HG03460 (cell line): ENCODE measurements at regions not wholly inside any gene's neighbourhood (a gene's known extent, or its start where the extent isn't known, plus 50 kb on each side); places are given as distances from the start of the nearest gene placed in this dataset.
"Not testable (repeated sequence)": the region's sequence is repeated elsewhere in the genome, so short reads cannot be mapped to it uniquely, and the experiment has no call there.

ENCODE experiments used
- ATAC-seq: cut with Tn5 transposase; IDR thresholded peaks from one replicate; pipeline ENCODE4 v1.9.1; 2021; ENCODE audit not compliant: unreplicated experiment

DNA sequence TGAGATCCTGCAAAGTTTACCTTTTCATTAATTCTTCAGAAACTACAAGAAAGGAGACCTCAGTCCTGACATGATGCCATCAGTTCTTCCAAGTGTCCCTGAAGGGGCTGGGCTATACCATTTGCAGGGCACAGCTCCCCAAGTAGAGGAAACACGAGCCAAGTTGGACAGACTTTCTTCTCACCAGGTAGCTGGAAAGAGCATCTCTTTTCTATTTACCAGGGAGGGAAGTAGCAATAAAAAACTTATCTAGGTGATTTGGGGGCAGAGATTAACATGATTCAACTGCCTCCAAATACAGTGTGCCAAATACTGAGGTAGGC lies 103.9 kb upstream of the KCND3 start:
- ATAC-seq, result no peak

DNA sequence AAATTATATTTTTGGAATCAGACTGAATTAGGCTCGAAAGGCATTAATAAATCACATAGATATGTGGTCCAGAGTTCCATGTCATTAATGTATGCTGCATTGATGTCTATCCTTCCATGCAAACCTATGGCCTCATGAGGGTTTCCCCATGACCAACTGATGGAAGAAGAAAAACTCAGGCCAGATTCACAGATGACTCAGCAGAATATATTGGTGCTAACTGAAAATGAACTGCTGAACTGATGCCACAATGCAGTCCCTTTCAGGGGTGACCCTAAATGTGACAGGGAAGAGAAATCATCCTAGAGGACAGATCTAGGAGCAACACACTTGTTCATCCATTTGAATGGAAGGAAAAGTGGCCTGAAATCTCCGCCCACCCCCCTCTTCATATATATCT lies 110.5 kb upstream of the KCND3 start:
- no peak for ATAC-seq

DNA sequence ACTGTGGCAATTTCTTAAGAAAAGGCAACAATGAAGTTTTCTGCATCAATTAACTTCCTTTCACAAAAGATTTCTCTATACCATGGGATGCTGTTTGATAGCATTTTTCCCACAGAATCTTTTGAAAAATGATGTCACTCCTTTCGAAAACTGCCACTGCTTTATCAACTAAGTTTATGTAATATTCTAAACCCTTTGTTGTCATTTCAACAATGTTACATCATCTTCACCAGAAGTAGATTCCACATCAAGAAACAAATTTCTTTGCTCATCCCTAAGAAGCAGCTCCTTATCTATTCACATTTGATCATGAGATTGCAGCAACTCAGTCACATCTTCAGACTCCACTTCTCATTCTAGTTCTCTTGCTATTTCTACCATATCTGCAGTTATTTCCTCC lies 116.1 kb upstream of the KCND3 start:
- no peak for ATAC-seq

DNA sequence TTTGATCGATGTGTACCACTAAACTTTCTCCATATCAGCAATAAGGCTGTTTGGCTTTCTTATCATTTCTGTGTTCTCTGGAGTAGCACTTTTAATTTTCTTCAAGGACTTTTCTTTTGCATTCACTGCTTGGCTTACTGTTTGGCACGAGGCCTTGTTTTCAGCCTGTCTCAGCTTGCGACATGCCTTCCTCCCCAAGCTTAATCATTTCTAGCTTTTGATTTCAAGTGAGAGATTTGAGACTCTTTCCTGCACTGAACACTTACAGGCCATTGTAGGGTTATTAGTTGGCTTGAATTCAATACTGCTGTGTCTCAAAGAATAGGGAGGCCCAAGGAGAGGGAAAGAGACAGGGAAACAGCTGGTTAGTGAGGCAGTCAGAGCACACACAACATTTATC lies 120.6 kb upstream of the KCND3 start:
- no peak for ATAC-seq

DNA sequence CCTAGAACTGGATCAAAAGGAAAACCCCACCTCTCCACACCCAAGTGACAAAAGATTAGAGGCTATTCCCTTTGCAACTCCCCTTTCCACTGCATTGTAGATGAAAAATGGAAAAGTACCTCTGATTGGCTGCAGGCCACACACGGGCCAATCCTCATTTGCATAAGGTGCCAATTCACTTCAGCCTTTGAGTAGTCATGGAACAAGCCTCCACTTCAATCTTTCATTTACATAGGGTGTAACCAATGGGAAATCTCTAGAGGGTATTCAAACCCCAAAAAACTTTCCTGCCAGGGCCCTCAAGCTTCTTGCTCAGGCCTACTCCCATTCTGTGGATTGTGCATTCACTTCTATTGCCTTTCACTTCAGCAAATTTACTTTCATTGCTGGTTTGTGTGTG lies 122.3 kb upstream of the KCND3 start:
- ATAC-seq, result no peak

DNA sequence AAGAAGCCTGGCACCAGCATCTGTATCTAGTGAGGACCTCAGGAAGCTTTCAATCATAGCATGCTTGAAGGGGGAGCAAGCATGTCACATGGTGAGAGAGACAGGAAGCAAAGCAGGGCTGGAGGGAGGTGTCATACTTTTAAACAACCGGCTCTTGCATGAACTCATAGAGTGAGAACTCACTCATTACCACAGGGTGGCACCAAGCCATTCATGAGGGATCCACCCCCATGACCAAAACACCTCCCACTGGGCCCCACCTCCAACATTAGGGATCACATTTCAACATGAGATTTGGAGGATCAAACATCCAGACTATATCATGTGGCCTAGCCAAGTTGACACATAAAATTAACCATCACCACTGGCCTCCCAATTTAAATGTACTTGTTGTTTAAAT lies 125.1 kb upstream of the KCND3 start:
- no peak for ATAC-seq

DNA sequence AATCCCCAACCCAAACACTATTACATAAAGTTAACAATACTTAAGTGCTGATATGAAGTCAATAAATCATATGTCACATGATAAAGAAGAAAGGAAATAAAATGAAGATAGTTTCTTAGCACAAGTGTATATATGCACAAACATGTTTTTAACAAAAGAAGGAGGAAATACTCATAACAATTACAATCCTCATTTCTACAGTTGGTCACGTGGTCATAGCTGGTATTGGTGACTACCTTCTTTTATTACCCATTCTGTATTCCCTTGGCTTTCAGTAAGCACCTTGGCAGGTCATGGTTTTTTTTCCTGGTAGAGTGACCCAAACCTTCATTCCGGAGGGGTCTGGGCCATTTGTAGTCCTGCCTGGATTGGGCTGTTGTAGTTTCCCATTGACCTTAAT lies 137.1 kb upstream of the KCND3 start:
- ATAC-seq, result no peak

DNA sequence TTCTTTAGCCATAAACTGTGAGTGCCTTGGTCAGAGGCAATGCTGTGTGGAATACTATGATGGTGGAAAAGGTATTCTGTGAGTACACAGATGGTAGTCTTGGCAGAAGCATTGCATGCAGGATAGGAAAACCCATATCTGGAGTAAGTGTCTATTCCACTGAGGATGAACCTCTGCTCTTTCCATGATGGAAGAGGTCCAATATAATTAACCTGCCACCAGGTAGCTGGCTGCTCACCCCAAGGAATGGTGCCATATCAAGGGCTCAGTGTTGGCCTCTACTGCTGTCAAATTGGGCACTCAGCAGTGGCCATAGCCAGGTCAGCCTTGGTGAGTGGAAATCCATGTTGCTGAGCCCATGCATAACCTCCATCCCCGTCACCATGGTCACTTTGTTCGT lies 138.1 kb upstream of the KCND3 start:
- not testable (repeated sequence) for ATAC-seq

DNA sequence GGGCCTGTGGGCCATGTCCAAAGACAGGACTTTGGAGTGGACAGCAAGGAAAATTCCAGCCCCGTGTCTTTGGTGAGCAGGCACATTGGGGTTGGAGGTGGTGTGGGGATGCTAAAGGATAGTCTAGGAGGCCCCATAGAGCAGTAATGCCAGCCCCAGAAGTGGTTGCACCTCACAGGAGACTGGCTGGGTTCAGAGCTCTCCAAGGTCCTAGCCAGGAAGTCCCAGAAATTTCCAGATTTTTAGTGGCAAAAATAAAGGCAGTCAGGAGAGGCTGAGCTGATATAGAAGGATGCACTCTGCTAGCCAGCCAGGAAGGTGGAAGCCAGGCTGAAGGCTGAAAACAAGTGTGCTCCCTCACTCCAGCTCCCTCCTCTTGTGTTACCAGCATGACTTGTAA lies 144.0 kb upstream of the KCND3 start:
- ATAC-seq, result no peak

DNA sequence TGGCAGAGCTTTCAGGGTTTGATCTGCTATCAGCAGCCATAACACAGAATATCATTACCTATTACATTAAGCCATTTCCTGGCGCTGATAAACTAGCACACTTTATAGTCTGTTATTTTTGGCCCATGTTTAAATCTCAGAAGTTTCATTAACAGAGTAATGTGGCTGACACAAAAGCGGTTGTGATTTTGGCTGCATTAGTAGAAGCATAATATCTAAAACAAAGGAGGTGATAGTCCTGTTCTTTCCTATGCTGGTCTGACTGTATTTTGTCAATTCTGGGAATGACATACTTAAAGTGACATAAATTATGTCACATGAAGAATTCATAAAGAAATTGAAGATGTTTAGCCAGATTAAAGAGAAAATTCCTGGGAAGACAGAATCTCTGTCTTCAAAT lies 151.3 kb upstream of the KCND3 start:
- no peak for ATAC-seq

DNA sequence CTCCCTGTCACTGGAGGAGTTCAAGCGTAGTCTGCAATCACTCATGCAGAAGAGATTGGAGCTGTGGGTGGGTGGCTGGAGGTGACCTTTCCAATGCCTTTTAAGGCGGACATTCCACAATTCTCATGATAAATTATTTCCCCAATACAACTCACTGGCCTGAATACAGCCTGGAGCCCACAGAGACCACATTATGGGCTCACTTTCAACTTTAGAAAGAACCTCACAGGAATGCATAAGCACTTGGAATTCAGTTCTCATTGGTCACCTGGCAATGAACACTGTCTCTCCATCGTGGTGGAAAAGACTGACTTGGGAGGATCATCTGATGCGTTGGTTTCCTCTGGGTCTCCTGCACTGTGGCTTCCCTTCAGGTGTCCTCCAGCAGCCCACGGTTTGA lies 151.8 kb upstream of the KCND3 start:
- no peak for ATAC-seq

DNA sequence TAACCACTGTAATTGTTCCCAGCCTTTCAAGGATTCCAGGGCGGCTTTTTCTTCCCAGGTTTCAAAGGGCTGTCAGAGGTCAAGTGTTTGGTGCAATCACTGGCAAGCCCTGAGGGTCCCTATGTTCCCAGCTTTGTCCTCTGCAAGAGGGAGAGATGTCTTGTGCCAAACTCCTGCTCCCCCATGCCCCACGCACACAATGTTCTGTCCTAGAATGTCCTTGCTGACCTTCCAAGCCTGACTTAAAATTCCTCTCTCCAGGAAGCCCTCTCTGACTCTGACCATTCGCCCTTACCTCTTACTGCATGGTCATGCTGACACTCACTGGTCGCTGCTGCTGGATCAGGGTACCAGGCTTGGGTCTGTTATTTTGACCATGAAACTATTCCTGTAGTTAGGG lies 152.5 kb upstream of the KCND3 start:
- no peak for ATAC-seq

DNA sequence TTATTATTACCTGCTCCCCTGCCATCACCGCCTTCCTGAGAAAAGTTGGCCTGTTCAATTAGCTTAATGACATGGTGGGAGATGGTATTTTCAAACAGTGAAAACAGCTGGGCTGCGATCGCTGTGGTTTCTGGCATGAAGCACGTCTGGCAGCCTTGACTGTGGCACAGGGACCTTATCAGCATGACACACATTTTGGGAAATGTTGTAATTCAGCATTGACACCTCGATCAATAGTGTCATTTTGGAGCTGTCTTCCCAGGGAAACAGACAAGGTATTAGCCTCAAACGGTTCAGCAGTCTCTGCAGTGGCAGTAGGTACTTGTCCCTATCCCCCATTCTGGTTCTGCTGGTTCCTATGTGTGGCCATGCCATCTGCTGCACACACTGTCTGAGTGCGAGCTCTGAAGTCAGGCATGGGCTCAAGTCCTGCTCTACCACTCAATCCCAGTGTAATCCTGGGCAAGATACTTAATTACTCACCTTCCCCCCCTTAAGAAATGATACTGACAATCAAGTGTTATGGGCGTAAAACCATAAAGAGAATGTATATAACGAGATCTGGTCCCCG lies 154.5 kb upstream of the KCND3 start:
- ATAC-seq, result no peak

DNA sequence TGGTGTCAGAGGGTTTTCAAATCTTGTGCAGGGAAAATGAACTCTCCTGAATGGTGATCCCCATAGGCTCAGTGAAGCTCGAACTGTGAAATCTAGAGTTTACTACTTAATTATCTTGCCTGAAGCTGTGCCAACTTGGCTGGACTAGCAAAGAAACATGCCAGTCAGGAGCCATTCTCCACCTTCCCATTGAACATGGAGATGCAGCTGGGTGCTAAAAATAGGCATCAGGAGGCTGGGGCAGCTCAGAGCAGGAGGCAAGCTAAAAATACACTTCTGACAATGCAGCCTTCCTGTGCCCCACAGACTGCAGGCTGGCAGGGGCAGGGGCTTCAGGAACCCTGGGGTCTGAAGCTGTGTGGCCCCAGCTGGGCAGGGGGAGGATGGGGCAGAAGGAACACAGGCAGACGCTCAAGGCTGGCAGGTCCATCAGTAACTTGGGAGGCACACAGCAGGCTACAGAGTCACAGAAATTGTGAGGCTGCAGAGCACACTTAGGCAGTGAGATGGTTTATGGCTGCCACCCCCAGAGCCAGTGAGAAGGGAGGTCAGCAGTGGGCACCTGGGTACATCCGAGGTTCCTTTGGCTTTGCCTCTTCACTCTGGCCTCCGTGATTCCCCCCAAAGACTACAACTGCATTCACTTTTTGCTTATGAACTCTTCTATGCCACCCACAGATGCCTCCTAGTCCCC lies 155.4 kb upstream of the KCND3 start:
- ATAC-seq, result no peak

DNA sequence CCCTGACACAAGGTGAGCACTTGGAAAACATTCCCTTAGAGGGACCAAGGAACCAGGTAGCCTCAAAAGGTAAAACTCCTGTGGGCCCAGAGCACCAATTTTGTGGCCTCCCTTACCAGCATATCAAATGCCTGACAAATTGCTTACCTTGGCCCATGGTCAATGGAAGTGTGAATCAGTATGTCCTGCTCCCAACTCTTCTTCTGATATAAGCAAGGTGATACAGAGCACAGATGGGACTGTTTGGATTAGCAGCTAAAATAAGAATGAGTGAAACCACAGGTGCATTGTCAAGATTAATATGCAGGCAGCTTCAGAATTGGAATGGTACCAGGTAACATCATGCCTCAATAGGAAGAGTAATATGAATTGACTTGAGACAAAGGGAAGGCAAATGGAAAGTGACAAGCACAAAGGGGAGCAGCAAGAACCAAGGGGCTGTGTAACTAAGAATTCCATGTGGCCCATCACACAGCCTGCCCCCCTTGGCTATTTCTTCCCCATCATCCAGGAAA lies 156.8 kb upstream of the KCND3 start:
- ATAC-seq, result no peak

DNA sequence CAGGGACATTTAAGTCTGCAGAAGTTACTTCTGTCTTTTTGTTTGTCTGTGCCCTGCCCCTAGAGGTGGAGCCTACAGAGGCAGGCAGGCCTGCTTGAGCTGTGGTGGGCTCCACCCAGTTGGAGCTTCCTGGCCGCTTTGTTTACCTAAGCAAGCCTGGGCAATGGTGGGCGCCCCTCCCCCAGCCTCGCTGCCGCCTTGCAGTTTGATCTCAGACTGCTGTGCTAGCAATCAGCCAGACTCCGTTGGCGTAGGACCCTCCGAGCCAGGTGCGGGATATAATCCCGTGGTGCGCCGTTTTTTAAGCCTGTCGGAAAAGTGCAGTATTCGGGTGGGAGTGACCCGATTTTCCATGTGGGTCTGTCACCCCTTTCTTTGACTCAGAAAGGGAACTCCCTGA lies 170.7 kb upstream of the KCND3 start:
- not testable (repeated sequence) for ATAC-seq

DNA sequence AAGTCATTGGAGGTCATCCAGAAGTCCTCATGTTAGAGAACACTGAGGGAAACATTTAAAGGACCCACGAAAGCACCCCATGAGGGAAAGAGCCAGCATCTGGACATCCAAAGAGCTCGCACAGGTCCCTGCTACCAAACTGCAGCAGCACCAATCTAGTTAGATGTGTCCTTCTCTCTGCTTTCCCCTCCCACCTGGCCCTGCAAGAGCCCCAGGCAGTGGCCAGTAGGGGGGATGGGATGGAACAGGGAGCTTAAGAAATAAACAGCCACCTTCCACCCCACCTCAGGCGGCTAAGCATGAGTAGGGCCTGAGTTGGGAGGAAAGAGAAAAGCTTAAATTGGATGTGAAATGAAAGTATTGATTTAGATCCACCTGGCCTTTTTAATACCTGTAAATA lies 175.9 kb upstream of the KCND3 start:
- ATAC-seq, result no peak

DNA sequence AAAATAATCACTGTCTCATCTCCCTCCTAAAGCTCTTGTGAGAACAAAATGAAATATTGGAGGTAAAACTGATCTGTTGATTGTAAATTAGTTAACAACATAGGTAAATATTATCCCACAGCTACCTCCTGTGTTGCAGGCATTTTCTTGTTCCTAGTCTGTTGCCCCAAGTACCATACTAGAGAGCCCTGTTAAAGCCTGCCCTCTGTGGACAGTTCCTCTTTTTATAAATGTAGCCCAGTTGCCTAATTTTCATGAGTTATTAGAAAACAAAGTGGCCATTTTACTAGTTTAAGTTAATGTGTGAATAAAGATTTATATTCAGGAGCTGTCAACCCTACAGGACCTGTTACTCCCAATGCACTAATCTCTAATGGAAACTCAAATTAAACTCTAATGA lies 180.0 kb upstream of the KCND3 start:
- ATAC-seq, result no peak

DNA sequence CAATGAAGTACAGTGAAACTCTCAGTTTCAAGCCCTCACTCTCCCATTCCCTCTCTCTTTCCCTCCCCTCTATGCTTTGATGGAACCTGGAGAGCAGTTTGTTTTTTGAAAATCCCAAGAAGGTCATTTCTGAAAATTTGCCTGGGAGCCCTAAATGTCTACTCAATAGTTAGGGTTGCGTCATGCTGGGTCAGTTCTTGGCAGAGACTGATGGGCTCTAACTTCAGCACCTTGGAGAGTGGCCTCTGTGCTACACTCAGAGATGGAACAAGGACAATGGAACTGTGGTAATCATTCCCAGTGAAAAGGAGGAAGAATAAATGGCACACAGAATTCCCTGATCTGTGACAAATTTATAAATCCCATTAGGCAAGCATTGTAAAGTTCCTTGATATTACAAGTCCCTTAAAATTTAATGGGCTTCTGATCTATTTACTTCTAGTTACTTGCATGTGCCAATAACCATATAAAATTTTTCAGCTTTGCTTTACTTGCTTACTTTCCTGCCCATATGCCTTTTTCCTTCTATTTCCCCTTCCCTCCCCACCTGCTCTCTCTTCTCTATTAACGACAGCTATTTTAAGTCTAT lies 182.9 kb upstream of the KCND3 start:
- no peak for ATAC-seq

DNA sequence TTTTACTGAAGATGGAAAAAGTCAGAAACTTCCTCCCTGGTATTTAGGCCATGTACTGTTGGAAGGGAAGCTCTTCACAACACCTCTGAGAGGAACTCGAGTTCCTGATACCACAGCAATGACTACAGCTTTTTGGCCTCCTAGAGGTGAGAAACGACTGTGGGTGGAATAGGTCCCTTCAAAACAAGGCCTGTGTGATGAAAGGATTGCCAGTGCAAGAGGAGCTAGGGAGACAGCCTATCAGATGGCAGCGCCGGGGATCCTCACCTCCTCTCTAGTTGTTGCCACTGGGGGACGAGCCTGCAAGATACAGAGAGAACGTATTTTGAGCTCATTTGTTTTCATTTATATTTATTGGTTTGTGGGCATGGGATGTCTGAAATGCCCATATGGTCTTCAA lies 187.8 kb upstream of the KCND3 start:
- no peak for ATAC-seq

DNA sequence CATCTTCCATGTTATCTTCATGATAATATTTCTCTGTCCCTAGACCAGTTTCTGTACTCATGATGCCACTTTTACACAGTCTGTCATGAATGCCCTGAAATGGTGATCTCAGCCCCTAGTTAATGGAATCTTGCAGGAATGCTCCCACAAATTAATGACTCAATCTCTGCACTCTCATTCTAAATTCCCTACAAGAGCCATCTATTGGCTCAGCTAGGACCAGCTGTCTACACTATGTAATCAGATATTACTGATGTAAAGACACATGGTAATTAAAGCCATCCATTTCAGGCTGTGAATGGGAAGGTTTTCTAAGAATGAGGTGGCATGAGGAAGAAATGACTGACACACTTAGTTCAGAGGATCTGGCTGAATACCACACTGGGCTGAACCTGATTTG lies 199.1 kb upstream of the KCND3 start:
- no peak for ATAC-seq

DNA sequence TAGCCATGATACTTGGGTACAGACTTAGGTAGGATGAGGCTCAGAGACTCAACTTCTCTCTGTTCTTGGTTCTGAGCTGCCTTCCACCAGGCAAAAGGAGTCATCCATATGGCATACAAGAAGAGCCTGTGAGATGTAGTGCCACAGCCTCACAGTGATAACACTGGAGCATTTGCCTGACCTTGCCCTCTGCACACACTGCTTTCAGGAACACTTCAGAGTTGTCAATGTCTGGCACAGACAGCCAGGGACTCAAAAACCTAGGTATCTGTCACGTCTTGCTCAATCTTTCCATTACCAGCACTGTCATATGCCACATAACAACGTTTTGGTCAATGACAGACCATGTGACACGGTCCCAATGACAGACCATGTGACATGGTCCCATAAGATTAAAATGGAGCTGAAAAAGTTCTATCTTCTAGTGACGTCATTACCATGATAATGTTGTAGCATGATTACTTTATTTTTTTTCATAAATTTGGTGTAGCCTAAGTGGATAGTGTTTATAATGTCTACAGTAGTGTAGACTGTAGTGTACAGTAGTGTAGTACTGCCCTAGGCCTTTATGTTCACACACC lies 199.9 kb upstream of the CTTNBP2NL start:
- no peak for ATAC-seq
